AG08395 (cell line): ENCODE measurements at regions not wholly inside any gene's neighbourhood (a gene's known extent, or its start where the extent isn't known, plus 50 kb on each side); places are given as distances from the start of the nearest gene placed in this dataset.
"Not testable (repeated sequence)": the region's sequence is repeated elsewhere in the genome, so short reads cannot be mapped to it uniquely, and the experiment has no call there.

Experiments used
- DNase-seq: peaks from one replicate; pipeline ENCODE4 v3.0.0; 2012; ENCODE audit warnings: mixed read lengths, low spot score

DNA sequence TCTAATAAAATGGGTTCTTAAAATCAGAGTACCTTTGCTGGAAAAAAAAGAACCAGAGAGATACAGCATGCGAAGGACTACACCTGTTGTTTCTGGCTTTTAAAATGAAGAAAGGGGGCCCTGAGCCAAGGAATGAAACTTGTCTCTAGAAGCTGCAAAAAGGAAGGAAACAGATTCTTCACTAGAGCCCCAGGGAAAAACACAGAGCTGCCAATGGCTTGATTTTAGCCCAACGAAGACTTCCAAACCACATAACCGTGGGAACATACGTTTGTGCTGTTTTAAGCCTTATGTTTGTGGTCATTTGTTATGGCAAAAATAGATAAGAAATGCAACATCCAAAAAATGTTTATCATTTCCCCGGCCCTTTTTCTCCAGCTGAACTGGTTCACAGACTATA lies 780.0 kb downstream of the SORCS1 start:
- DNase-seq = no peak

- DNase-seq = no peak
These were observed 783.8 kb downstream of the SORCS1 start for GRCh38 chr10:106380706-106381105.

DNA sequence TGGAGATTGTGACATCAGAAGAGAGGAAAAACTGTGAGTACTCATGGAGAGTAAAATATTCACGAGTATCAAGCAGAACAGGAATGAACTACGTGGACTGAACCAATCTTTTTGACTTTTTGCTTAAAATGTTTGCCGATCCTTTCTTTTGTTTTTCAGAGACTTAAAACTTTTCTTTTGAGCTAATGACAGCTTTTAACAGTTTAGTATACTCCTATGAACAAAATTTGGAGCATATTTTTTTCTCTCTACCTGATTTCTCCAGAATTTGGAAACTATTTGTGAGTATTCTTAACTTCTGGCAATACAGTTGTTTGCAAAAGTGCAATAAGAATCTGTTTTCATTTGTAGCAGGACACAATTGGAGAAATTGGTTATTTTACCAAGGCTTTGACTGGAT lies 786.3 kb downstream of the SORCS1 start:
- DNase-seq = no peak

- no peak for DNase-seq
These were observed 793.8 kb downstream of the SORCS1 start for GRCh38 chr10:106370751-106371150.

GRCh38 chr10:106360870-106361269 lies 803.6 kb downstream of the SORCS1 start:
- DNase-seq = peak; percentile 31

- no peak for DNase-seq
These were observed 809.1 kb downstream of the SORCS1 start for GRCh38 chr10:106355450-106355849.

- no peak for DNase-seq
These were observed 815.6 kb downstream of the SORCS1 start for GRCh38 chr10:106348933-106349332.

DNA sequence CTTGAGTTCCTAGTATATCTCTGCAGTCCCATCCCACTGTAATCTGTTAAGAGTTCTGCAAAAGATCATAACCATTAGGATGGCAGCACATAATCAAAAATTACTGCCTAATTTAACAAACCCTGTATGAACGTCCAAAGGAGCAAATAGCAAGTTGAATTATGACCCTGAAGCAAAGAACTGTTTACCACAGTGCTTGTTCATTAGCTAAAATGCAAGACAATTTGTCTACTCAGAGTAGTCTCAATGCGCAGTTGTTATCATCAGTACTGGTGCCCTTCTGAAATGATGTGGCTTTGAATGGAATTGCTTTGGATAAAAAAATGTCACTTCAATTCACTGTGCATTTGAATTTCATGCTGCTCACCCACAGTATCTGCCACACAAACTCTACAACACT lies 817.0 kb downstream of the SORCS1 start:
- no peak for DNase-seq

GRCh38 chr10:106343539-106343938 lies 821.0 kb downstream of the SORCS1 start:
- not testable (repeated sequence) for DNase-seq

DNA sequence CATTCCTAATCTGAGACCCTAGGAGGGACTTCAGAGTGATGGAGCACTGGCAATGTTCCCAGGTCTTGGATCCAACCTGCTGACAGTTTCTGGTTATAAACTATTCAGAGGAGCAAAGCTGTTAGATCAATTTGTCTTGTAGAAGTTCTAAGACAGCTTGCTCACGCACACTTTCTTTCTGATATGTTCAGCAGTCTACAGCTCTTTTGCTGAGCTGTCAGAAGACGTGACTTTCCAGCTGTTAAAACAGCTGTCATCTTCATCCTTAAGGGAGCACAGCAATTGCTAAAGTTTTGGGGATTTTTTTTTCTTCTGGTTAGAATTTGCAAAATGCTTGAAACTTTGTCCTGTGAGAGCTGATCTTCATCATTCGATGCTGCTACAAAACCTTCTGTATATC lies 823.1 kb downstream of the SORCS1 start:
- no peak for DNase-seq

- DNase-seq = no peak
These were observed 826.0 kb downstream of the SORCS1 start for GRCh38 chr10:106338486-106338885.

- DNase-seq = no peak
These were observed 827.6 kb downstream of the SORCS1 start for GRCh38 chr10:106336874-106337273.

DNA sequence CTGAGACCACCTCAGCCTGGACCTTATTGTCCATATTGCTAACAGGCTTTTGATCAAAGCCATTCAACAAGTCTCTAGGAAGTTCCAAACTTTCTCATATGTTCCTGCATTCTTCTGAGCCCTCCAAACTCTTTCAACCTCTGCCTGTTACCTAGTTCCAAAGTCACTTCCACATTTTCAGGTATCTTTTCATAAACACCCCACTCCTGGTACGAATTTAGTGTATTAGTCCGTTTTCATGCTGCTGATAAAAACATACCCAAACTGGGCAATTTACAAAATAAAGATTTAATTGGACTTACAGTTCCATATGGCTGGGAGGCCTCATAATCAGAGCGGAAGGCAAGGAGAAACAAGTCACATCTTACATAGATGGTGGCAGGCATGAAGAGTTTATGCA lies 836.8 kb downstream of the SORCS1 start:
- no peak for DNase-seq

DNA sequence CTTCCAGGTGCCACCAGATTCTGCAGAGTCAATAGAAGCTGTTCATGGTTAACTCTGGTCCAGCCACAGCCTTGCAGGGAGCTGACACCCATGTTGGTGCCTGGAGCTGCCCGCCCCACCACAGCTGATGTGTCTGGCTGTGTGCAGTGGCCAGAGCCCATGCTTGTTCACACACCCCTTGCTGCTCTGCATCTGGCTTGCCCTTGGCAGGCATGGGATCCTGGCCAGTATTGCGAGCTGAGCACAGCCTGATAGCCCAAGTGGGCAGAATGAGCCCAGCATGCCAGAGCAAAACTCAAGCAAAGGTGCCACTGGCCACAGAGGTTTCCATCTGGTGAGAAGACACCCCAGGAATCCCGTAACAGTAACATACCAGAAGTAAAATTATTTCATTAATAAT lies 843.6 kb downstream of the SORCS1 start:
- DNase-seq = no peak

GRCh38 chr10:106320078-106320477 lies 844.4 kb downstream of the SORCS1 start:
- DNase-seq = no peak

- DNase-seq = no peak
These were observed 847.0 kb downstream of the SORCS1 start for GRCh38 chr10:106317554-106317953.

DNA sequence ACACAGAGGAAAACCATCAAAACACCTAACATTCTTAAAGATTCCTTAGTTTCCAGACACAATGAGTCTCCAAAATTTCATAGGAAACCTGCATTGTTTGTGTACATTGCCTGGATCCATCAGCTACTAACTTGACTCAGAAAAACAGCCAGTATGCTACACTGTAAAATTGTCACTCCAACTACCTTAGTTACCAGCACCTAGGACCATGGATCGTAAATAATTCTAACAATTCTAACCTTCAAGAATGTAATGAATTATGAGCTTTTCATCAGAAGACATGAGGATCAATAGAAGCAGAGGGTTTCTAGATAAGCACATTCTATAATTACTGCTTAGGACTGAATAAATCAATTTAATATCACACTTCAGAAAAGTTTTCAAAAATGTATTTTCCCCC lies 851.5 kb downstream of the SORCS1 start:
- no peak for DNase-seq

- no peak for DNase-seq
These were observed 852.4 kb downstream of the SORCS1 start for GRCh38 chr10:106312087-106312486.

GRCh38 chr10:106311590-106311989 lies 852.9 kb downstream of the SORCS1 start:
- no peak for DNase-seq

- no peak for DNase-seq
These were observed 853.9 kb downstream of the SORCS1 start for GRCh38 chr10:106310596-106310995.

- DNase-seq = no peak
These were observed 855.1 kb downstream of the SORCS1 start for GRCh38 chr10:106309376-106309775.

DNA sequence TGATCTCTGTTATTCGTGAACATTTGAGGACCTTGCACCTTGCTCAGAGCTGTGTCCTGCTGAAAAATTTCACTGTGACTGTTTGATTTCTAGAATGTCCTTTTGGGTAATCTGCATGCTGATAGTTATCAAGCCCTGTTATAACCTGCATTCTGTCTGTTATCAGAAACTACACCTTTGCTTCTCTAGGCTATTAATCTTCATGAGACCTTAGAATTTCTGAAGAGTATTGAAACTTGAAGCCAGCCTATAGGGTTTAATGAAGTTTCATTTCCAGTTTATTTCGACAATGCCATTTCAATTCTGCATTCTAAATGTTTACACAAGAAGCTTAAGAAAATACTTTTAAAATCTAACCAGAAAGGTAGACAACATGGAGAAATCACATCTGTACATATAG lies 856.2 kb downstream of the SORCS1 start:
- DNase-seq = no peak

- DNase-seq = no peak
These were observed 860.5 kb downstream of the SORCS1 start for GRCh38 chr10:106304056-106304455.

- DNase-seq = no peak
These were observed 861.5 kb downstream of the SORCS1 start for GRCh38 chr10:106302961-106303360.

DNA sequence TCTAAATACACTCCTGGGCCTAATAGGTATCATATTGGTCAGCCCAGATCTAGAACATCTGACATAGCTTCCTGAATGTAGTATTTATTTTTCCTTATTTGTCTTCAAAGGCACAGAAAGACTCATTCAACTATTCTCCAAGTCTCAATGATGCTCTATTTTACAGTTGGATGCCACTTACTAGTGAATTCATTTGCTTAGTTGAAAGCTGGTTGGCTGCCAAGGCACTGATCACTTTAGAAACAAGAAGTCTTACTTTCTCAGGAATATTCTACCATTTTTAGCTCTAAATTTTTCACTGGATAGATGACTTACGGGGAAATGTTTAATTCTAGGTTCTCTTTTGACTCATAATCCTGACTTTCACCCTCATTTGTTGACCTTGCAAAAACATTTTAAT lies 863.4 kb downstream of the SORCS1 start:
- no peak for DNase-seq
